Epithelial cell of proximal tubule (primary cell): ENCODE measurements at regions not wholly inside any gene's neighbourhood (a gene's known extent, or its start where the extent isn't known, plus 50 kb on each side); places are given as distances from the start of the nearest gene placed in this dataset.

Experiments
- DNase-seq: peaks from one replicate; pipeline ENCODE4 v3.0.0-alpha.2; 2011; ENCODE audit warnings: low read depth
- H3K4me3 ChIP-seq: 2 replicates; pipeline ENCODE4 v1.5.1; 2011; ENCODE audit warnings: low read depth, mild to moderate bottlenecking, low read length
- CTCF ChIP-seq: conservative IDR thresholded peaks from 2 replicates; pipeline ENCODE4 v1.5.1; 2012; ENCODE audit warnings: low read depth, mild to moderate bottlenecking, low read length

GRCh38 chr1:112040891-112041740 lies 51.6 kb upstream of the KCND3 start:
- no peak overlapping the region for H3K4me3 ChIP-seq
- TF ChIP-seq CTCF, result no peak
- no peak for DNase-seq

- H3K4me3 ChIP-seq, result no peak overlapping the region
Measured at GRCh38 chr1:112043901-112044300, 54.4 kb upstream of the KCND3 start.

GRCh38 chr1:112044745-112045144 lies 55.3 kb upstream of the KCND3 start:
- no peak for DNase-seq
- no peak for TF ChIP-seq CTCF

More at GRCh38 chr1:112043901-112044300, 54.4 kb upstream of the KCND3 start:
- TF ChIP-seq CTCF, result no peak
- DNase-seq, result no peak

GRCh38 chr1:112046630-112047029 lies 57.2 kb upstream of the KCND3 start:
- TF ChIP-seq CTCF, result no peak
- DNase-seq, result no peak
- H3K4me3 ChIP-seq, result no peak overlapping the region

More at GRCh38 chr1:112044745-112045144, 55.3 kb upstream of the KCND3 start:
- H3K4me3 ChIP-seq, result no peak overlapping the region

GRCh38 chr1:112048421-112048820 lies 59.0 kb upstream of the KCND3 start:
- no peak overlapping the region for H3K4me3 ChIP-seq
- DNase-seq, result no peak
- no peak for TF ChIP-seq CTCF

GRCh38 chr1:112054510-112054909 lies 65.0 kb upstream of the KCND3 start:
- no peak for TF ChIP-seq CTCF
- H3K4me3 ChIP-seq, result no peak overlapping the region

GRCh38 chr1:112056354-112056753 lies 66.9 kb upstream of the KCND3 start:
- no peak for TF ChIP-seq CTCF
- no peak overlapping the region for H3K4me3 ChIP-seq
- no peak for DNase-seq

More at GRCh38 chr1:112054510-112054909, 65.0 kb upstream of the KCND3 start:
- DNase-seq, result no peak
